T-helper 1 cell treated with Interleukin-12 subunit alpha and Interleukin-12 subunit beta and Interleukin-4 antibody, amounts not matched to agents 30 ng/mL and 1 ng/mL, for 36 hours (primary cell): ENCODE measurements at regions not wholly inside any gene's neighbourhood (a gene's known extent, or its start where the extent isn't known, plus 50 kb on each side); places are given as distances from the start of the nearest gene placed in this dataset.

ENCODE experiments used
- intact Hi-C: fragments of 100-400 bp; cut with micrococcal nuclease; formaldehyde crosslinking; loops from one replicate; pipeline ENCODE4 v1.15.1; 2024

DNA sequence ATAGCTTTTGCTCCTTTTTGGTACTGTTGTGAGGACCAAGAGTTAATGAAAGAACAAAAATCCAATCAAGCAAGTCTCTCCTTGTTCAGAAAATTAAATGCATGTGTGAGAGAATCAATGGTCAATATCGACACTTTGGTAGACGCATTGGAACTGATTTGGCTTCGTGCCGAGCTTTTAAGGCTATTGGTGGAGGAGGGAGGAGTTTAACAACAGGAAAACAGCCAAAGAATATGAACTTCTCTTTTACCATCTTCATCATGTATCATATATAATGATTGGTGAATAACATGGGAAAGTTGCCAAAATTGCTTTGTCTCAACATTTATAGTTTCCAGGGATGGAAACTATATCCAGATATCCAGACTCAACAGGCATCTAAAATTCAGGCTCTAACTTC lies 266.5 kb upstream of the CITED2 start:
- intact Hi-C loops: no loop called here

DNA sequence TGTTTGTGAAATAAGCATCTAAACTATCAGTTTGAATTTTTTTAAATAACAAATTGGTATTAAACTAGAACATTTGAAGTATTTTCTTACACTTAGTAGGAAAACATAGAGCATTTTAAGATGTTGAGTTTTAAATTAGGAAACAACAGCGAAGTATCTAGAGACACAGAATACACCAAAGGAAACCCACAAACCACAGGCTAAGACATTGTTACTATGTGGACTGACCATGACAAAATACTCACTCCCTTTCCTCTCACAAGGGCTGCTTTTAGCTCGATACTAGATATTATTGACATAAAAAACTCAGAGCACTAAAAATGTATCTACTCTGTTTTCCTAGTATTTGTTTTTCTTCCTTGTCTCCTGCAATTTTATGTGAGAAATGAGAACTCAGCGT lies 266.0 kb upstream of the CITED2 start:
- intact Hi-C loops: no loop called here

- intact Hi-C loops: no loop called here
Measured at GRCh38 chr6:139639507-139639906, 265.1 kb upstream of the CITED2 start.

DNA sequence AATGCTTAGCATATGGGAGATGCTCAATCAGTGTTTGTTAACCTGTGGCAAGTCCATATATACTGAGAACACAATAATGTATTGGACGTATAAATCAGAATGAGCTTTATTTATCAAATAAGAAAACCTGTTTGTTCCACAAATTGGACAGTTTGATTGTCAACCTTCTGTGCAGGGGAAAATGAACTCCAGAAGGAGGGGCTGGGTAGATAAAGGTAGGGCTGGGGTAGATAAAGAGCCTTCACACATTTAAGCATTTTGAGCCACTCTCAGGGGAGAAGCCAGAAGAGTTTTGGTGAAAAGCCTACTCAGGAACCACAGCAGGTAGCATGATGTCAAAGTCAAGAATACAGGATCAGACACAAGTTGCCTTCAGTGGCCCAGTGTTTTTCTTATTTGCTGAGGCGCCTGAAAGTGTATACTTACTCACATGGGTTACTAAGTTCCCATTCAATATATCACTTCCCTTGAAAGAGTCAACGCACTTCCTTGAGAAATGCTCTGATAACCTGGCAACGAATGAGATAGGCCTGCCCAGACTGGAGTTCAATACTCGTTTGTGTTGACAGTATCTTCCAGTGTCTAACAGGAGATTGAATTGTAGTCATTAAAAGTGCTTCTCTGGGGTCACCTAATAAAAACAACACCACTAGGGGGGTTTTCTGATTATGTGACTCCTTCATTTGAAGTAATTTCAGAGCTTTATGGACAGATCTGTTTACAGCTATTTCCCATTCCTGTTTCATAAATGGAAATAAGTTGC lies 263.9 kb upstream of the CITED2 start:
- intact Hi-C loops: no loop called here

- intact Hi-C loops: no loop called here
Measured at GRCh38 chr6:139637766-139638165, 263.3 kb upstream of the CITED2 start.

DNA sequence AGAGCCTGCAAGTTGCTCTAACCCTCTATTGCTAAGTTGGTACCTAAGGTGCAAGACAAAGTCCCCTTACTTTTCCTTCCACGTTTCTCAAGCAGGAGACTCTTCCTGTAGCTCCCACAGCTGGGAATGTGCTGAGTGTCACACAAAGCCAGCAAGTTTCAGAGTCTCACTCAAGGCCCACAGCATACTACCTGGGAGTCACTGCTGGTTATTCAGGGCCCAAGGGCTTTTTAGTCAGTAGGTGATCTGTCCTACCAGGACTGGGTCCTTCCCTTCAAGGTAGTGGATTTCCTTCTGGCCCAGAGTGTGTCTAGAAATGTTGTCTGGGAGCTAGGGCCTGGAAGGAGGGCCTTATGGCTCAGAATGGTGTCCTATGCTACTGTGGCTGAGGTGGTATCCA lies 261.9 kb upstream of the CITED2 start:
- intact Hi-C loops: no loop called here

GRCh38 chr6:139635401-139636130 lies 261.1 kb upstream of the CITED2 start:
- intact Hi-C loops: no loop called here

GRCh38 chr6:139632840-139633239 lies 258.4 kb upstream of the CITED2 start:
- intact Hi-C loops: no loop called here

GRCh38 chr6:139628270-139628669 lies 253.8 kb upstream of the CITED2 start:
- intact Hi-C loops: no loop called here

DNA sequence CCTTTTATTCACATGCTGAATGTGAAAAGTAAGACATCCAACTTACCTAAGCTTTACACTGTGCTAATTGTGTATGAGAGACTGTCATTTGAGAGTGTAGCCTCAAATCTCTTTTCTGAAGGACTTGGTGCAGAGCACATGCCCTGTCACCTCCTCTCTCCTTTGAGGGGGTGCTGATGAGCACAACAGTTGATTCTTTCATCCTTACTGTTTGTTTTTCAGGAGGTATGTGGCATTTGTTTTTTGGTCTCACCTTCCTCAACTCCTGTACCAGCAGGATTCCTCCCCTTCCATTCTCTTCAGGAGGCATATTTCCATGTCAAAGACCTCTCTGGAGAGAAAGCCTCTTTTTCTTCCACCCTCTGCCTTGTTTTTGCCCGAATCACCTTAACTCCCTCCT lies 252.6 kb upstream of the CITED2 start:
- intact Hi-C loops: no loop called here

- intact Hi-C loops: no loop called here
Measured at GRCh38 chr6:139625998-139626975, 251.8 kb upstream of the CITED2 start.

DNA sequence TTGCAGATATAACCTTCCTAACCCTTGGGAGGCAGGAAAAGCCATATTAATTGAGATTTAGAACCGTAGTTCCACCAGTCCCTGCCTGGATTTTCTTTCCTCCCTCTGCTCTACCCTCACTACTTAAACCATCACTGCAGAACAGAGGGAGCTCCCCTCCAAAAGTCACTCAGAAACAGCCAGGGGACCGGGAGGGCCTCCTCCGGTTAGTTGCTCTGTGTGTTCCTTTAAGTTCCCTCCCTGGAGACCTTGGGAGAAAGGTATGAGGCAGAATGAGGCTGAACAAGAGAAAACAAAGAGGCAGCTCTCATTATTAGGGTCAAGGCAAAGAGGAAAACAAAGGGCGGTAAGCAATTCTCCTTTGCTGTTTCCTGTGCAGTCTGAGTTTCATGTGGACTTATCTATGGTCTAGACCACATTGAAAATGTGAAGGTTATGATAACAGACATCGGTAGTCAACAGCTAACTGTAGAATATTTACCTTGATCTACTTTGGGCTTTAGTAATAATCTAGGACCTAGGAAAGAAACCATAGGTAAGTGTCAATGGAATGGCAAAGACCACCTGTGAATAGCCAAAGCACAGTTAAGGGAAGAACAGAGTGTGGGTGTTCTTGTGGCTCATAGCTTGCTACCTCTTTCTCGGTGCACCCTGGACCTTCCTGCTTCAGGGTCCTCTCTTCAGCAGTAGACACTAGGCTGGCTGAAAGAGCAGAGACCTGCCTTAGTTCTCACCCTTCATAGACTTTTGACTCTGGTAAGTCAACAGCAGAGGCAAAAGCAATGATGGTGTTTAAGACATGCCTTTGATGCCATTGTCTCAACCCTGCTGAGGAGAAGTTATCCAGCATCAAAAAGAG lies 250.9 kb upstream of the CITED2 start:
- intact Hi-C loops: no loop called here

DNA sequence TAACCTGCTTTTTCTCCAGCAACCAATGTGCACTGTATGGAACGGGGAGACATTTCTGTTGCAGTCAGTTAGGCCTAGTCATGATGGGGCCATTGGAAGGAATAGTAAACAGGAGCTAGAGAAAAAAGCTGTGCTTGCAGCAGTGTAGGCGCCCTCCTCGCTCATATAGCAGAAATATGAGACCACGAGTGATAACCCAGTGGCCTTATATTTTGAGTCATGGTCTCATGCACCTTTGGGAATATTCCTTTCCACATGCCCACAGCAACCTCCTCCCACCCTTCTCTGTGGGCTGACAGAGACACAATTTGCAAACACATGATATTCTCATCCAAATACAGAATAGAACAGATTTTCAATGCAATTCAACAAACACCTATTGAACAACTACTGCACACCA lies 248.9 kb upstream of the CITED2 start:
- intact Hi-C loops: no loop called here

- intact Hi-C loops: no loop called here
Measured at GRCh38 chr6:139613496-139613895, 239.0 kb upstream of the CITED2 start.

GRCh38 chr6:139612135-139612465 lies 237.7 kb upstream of the CITED2 start:
- intact Hi-C loops: no loop called here

GRCh38 chr6:139611327-139612134 lies 237.1 kb upstream of the CITED2 start:
- intact Hi-C loops: no loop called here

- intact Hi-C loops: no loop called here
Measured at GRCh38 chr6:139608466-139609261, 234.2 kb upstream of the CITED2 start.

- intact Hi-C loops: no loop called here
Measured at GRCh38 chr6:139605350-139605749, 230.9 kb upstream of the CITED2 start.

DNA sequence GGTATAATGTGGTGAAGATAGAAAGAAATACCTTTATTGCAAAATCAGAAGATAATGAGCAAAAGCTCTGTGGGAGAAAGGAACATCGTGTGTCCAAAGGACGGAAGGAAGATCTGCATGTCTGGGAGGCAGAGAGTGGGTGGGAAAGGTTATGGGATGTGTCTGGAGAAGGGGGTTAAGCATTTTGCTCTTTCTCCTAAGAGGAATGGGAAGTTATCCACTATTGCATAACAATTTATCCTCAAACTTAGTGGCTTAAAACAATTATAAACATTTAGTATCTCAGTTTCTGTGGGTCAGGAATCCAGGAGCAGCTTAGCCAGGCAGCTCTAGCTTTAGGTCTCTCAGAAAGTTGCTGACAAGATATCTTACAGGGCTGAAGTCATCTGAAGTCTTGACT lies 229.1 kb upstream of the CITED2 start:
- intact Hi-C loops: no loop called here
